Liver (tissue), 8 donors: ENCODE measurements at regions not wholly inside any gene's neighbourhood (a gene's known extent, or its start where the extent isn't known, plus 50 kb on each side); places are given as distances from the start of the nearest gene placed in this dataset.

Experiments
- DNase-seq: peaks from one replicate; pipeline ENCODE4 v3.0.0-alpha.2; 2017; ENCODE audit warnings: low spot score
- H3K27ac ChIP-seq, 2 donors: one replicate each; pipeline ENCODE4 v1.7.0; 2013; ENCODE audit warnings: inconsistent platforms in 2 of 2, low read length in 2 of 2, control low read depth in 1 of 2, low read depth in 1 of 2, mild to moderate bottlenecking in 1 of 2
- H3K27me3 ChIP-seq, 4 donors: one replicate each; pipeline versions ENCODE4 v1.6.1 to v1.7.0; 2013; ENCODE audit warnings: low read length in 3 of 4, inconsistent platforms in 1 of 4, mild to moderate bottlenecking in 1 of 4, moderate library complexity in 1 of 4; ENCODE audit not compliant: control insufficient read depth in 4 of 4, insufficient read depth in 4 of 4
- H3K36me3 ChIP-seq, 4 donors: one replicate each; pipeline versions ENCODE4 v1.6.1 to v1.7.0; 2013; ENCODE audit warnings: low read length in 3 of 4, mild to moderate bottlenecking in 3 of 4, low read depth in 1 of 4, moderate library complexity in 1 of 4; ENCODE audit not compliant: control insufficient read depth in 4 of 4, insufficient read depth in 3 of 4
- H3K4me1 ChIP-seq, 4 donors: one replicate each; pipeline versions ENCODE4 v1.6.1 to v1.7.0; 2013; ENCODE audit warnings: low read length in 3 of 4, mild to moderate bottlenecking in 3 of 4, moderate library complexity in 1 of 4; ENCODE audit not compliant: control insufficient read depth in 4 of 4, insufficient read depth in 4 of 4
- H3K4me3 ChIP-seq, 3 donors: one replicate each; pipeline versions ENCODE4 v1.6.1 to v1.7.0; 2013; ENCODE audit warnings: low read length in 3 of 3, control low read depth in 1 of 3, low read depth in 1 of 3, mild to moderate bottlenecking in 1 of 3
- H3K9ac ChIP-seq, 2 donors: one replicate each; pipeline ENCODE4 v1.7.0; 2013; ENCODE audit warnings: low read length in 2 of 2, mild to moderate bottlenecking in 2 of 2, moderate library complexity in 2 of 2, control low read depth in 1 of 2, low read depth in 1 of 2
- H3K9me3 ChIP-seq, 4 donors: one replicate each; pipeline versions ENCODE4 v1.6.1 to v1.7.0; 2013; ENCODE audit warnings: low read length in 3 of 4; ENCODE audit not compliant: control insufficient read depth in 4 of 4
- ATF3 ChIP-seq: IDR thresholded peaks from 2 replicates; pipeline ENCODE4 v1.6.1; 2016; ENCODE audit warnings: antibody characterized with exemption
- CTCF ChIP-seq: fragments of 150-350 bp; IDR thresholded peaks from 2 replicates; pipeline ENCODE4 v1.5.1; 2017; ENCODE audit warnings: improper control_type of control experiment, low read depth, low read length; ENCODE audit not compliant: missing input control
- EGR1 ChIP-seq, 2 donors: IDR thresholded peaks; 2 replicates each; pipeline ENCODE4 v1.6.1; 2016 to 2018; ENCODE audit warnings: antibody characterized with exemption in 2 of 2, low read depth in 2 of 2
- FOXA1 ChIP-seq: IDR thresholded peaks from 2 replicates; pipeline ENCODE4 v1.6.1; 2016; ENCODE audit warnings: antibody characterized with exemption
- FOXA2 ChIP-seq: IDR thresholded peaks from 2 replicates; pipeline ENCODE4 v1.6.1; 2016; ENCODE audit warnings: antibody characterized with exemption
- GABPA ChIP-seq, 2 donors: IDR thresholded peaks in 1 of 2; conservative IDR thresholded peaks in 1 of 2; 2 replicates each; pipeline ENCODE4 v1.6.1; 2016; ENCODE audit warnings: antibody characterized with exemption in 2 of 2, mild to moderate bottlenecking in 1 of 2, moderate library complexity in 1 of 2
- HNF4A ChIP-seq, 2 donors: conservative IDR thresholded peaks; 2 replicates each; pipeline ENCODE4 v1.6.1; 2016; ENCODE audit warnings: antibody characterized with exemption in 2 of 2, mild to moderate bottlenecking in 2 of 2
- HNF4G ChIP-seq: IDR thresholded peaks from 2 replicates; pipeline ENCODE4 v1.6.1; 2016; ENCODE audit warnings: antibody characterized with exemption
- MAX ChIP-seq: IDR thresholded peaks from 2 replicates; pipeline ENCODE4 v1.6.1; 2016; ENCODE audit warnings: antibody characterized with exemption
- NR2F2 ChIP-seq: IDR thresholded peaks from 2 replicates; pipeline ENCODE4 v1.6.1; 2016; ENCODE audit warnings: antibody characterized with exemption
- RXRA ChIP-seq, 2 donors: IDR thresholded peaks; 2 replicates each; pipeline ENCODE4 v1.6.1; 2017 to 2018; ENCODE audit warnings: antibody characterized with exemption in 2 of 2, mild to moderate bottlenecking in 1 of 2
- SP1 ChIP-seq: IDR thresholded peaks from 2 replicates; pipeline ENCODE4 v1.6.1; 2018; ENCODE audit warnings: antibody characterized with exemption, mild to moderate bottlenecking
- TAF1 ChIP-seq: conservative IDR thresholded peaks from 2 replicates; pipeline ENCODE4 v1.6.1; 2016; ENCODE audit warnings: antibody characterized with exemption, mild to moderate bottlenecking
- YY1 ChIP-seq: IDR thresholded peaks from 2 replicates; pipeline ENCODE4 v1.6.1; 2016; ENCODE audit warnings: antibody characterized with exemption, mild to moderate bottlenecking
- ZBTB33 ChIP-seq: IDR thresholded peaks from 2 replicates; pipeline ENCODE4 v1.6.1; 2016; ENCODE audit warnings: antibody characterized with exemption
- WGBS: extraction: QIAGEN DNeasy Blood & Tissue Kit; methylation state at CpG from one replicate; pipeline ENCODE4 v1.1.7; 2013; 5-methylcytosine and 5-hydroxymethylcytosine counted together
- donor health status: healthy.
- donor health status: healthy.
- donor health status: healthy.
- donor health status: healthy.
- donor health status: healthy.

GRCh38 chr17:34479371-34479770, 100.0 kb upstream of the TMEM132E start:
- DNase-seq, result no peak
- H3K9ac ChIP-seq, result no peak overlapping the region
- 66% methylated on average over 6 of the region's 6 CpGs for WGBS

GRCh38 chr17:34478244-34478643, 101.1 kb upstream of the TMEM132E start:
- no peak overlapping the region for H3K4me3 ChIP-seq
- no peaks in the 10 kb centered on the region for H3K4me1 ChIP-seq
- no peak overlapping the region for H3K27ac ChIP-seq
- 75% methylated on average over 3 of the region's 3 CpGs for WGBS
- no peaks in the 10 kb centered on the region for H3K36me3 ChIP-seq
- TF ChIP-seq TAF1 (no peak), RXRA (IDR thresholded peaks at IDR 0.05) (no peak), YY1 (no peak), SP1 (no peak), ZBTB33 (no peak)
- no peak overlapping the region for H3K9ac ChIP-seq
- H3K9me3 ChIP-seq, result no peaks in the 10 kb centered on the region
- no peak for DNase-seq
- H3K27me3 ChIP-seq, result peaks cover 0 to 4% (median 0%) of the 10 kb centered on the region in 4 donors

More at GRCh38 chr17:34479371-34479770, 100.0 kb upstream of the TMEM132E start:
- H3K27ac ChIP-seq, result no peak overlapping the region
- no peaks in the 10 kb centered on the region for H3K4me1 ChIP-seq
- TF ChIP-seq FOXA1 (no peak), SP1 (no peak), GABPA (IDR thresholded peaks at IDR 0.05 in 1 of 2, conservative IDR thresholded peaks at IDR 0.05 in 1 of 2) (no peak), TAF1 (no peak), MAX (no peak)
- H3K9me3 ChIP-seq, result no peaks in the 10 kb centered on the region
- H3K36me3 ChIP-seq, result no peaks in the 10 kb centered on the region
- H3K4me3 ChIP-seq, result no peak overlapping the region
- H3K27me3 ChIP-seq, result peaks cover 0 to 4% (median 0%) of the 10 kb centered on the region in 4 donors

GRCh38 chr17:34475296-34475695, 104.1 kb upstream of the TMEM132E start:
- TF ChIP-seq ATF3 (no peak), CTCF (no peak), RXRA (IDR thresholded peaks at IDR 0.05) (no peak), SP1 (no peak), FOXA1 (no peak), MAX (no peak), EGR1 (IDR thresholded peaks at IDR 0.05; ENCODE audit: low read depth in 2 of 2) (no peak), HNF4A (conservative IDR thresholded peaks at IDR 0.05) (no peak), ZBTB33 (no peak), NR2F2 (no peak), TAF1 (no peak), FOXA2 (no peak), HNF4G (no peak), YY1 (no peak)
- H3K9ac ChIP-seq, result no peak overlapping the region
- WGBS, result 84% methylated on average over 4 of the region's 4 CpGs
- H3K9me3 ChIP-seq, result no peaks in the 10 kb centered on the region
- H3K4me1 ChIP-seq, result no peaks in the 10 kb centered on the region
- H3K27ac ChIP-seq, result no peak overlapping the region
- no peak overlapping the region for H3K4me3 ChIP-seq
- DNase-seq, result no peak
- no peaks in the 10 kb centered on the region for H3K27me3 ChIP-seq
- no peaks in the 10 kb centered on the region for H3K36me3 ChIP-seq
